Mesothelial cell of epicardium (in vitro differentiated cells): ENCODE measurements at regions not wholly inside any gene's neighbourhood (a gene's known extent, or its start where the extent isn't known, plus 50 kb on each side); places are given as distances from the start of the nearest gene placed in this dataset.
"Not testable (repeated sequence)": the region's sequence is repeated elsewhere in the genome, so short reads cannot be mapped to it uniquely, and the experiment has no call there.

Source experiments
- DNase-seq, 2 experiments: peaks; one replicate each; pipeline ENCODE4 v3.0.0; 2021; ENCODE audit warnings: low spot score in 2 of 2; ENCODE audit not compliant: unreplicated experiment in 2 of 2
- H3K27ac Mint-ChIP-seq: 2 replicates; pipeline ENCODE4 v1.8.0; 2021; ENCODE audit warnings: mixed read lengths
- H3K27me3 Mint-ChIP-seq: 2 replicates; pipeline ENCODE4 v1.8.0; 2021; ENCODE audit warnings: low read depth, mixed read lengths
- H3K36me3 Mint-ChIP-seq: 2 replicates; pipeline ENCODE4 v1.8.0; 2021; ENCODE audit warnings: mixed read lengths
- H3K4me1 Mint-ChIP-seq: 2 replicates; pipeline ENCODE4 v1.8.0; 2021; ENCODE audit warnings: mixed read lengths
- H3K4me3 Mint-ChIP-seq: 2 replicates; pipeline ENCODE4 v1.8.0; 2021; ENCODE audit warnings: mild to moderate bottlenecking, moderate library complexity, mixed read lengths
- H3K9me3 Mint-ChIP-seq: 2 replicates; pipeline ENCODE4 v1.8.0; 2021; ENCODE audit warnings: mixed read lengths
- CTCF ChIP-seq: fragments of 200-600 bp; sonication (generic); IDR thresholded peaks from one replicate; pipeline ENCODE4 v1.5.0; 2021; ENCODE audit warnings: antibody characterized with exemption; ENCODE audit not compliant: unreplicated experiment

- Mint-ChIP-seq H3K9me3 (peaks cover 8% of the 10 kb centered on the region), H3K4me3 (no peak overlapping the region), H3K4me1 (peaks cover 13% of the 10 kb centered on the region), H3K27ac (peak overlapping the region; percentile 47), H3K36me3 (peaks cover 1% of the 10 kb centered on the region), H3K27me3 (no peaks in the 10 kb centered on the region)
- DNase-seq: no peak
- no peak for TF ChIP-seq CTCF
Measured at GRCh38 chr4:73340917-73341316, 63.2 kb upstream of the ALB start.

DNA sequence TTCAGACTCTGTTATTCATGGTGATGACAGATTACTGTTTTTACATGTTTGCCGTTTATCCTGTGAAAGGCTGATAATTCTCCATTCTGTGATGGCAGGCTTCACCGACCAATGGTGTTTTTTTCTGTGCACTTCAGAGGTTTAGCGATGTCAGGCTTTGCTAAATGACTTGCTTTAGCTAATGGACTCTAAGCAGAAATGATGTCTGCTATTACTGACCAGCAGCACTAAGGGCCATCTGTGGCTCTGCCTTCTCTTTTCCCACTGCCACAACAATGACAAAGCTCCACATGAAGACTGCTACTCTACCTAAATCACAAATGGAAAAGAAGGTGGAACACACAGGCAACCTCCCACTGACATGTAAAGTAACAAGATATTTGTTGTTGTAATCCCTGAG is 68.4 kb upstream of the ALB start:
- no peak overlapping the region for H3K27ac Mint-ChIP-seq
- no peaks in the 10 kb centered on the region for H3K27me3 Mint-ChIP-seq
- no peak for TF ChIP-seq CTCF
- peaks cover 1% of the 10 kb centered on the region for H3K4me1 Mint-ChIP-seq
- no peak overlapping the region for H3K4me3 Mint-ChIP-seq
- H3K9me3 Mint-ChIP-seq: peaks cover 8% of the 10 kb centered on the region
- H3K36me3 Mint-ChIP-seq: peaks cover 1% of the 10 kb centered on the region
- no peak for DNase-seq

DNA sequence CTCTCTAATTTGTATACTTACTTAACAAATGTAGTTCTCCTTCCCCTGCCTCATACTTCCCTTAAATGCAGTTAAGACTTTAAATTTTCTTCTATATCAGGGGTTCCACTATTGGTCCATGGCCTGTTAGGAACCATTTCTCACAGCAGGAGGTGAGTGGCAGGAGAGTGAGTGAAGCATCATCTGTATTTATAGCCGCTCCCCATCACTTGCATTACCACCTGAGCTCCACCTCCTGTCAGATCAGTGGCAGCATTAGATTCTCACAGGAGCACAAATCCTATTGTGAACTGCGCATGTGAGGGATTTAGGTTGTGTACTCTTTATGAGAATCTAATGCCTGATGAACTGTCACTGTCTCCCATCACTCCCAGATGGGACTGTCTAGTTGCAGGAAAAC is 72.1 kb upstream of the ALB start:
- not testable (repeated sequence) for H3K4me1 Mint-ChIP-seq, H3K36me3 Mint-ChIP-seq, DNase-seq, H3K27me3 Mint-ChIP-seq, H3K4me3 Mint-ChIP-seq, H3K27ac Mint-ChIP-seq, H3K9me3 Mint-ChIP-seq

DNA sequence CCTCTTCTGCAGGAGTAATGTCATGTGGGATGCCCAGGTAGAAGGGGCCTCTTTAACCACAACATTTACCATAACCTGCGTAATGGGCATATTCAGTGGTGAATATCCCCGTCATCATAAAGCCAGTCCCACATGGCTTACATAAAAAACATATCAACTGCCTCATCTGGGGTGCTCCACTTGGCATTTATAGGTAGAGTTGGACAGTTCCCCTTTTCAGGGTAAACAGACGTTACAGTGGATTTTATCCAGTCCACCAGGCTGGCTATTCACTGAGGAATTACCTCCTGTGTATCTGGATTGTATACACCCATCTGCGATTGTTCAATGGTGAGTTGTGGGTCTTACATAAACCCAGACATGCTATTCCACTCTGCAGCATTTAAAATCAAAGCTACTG is 70.7 kb upstream of the ANKRD17 start:
- Mint-ChIP-seq H3K36me3 (no peaks in the 10 kb centered on the region), H3K9me3 (peaks cover 16% of the 10 kb centered on the region), H3K4me3 (no peak overlapping the region), H3K4me1 (no peaks in the 10 kb centered on the region), H3K27me3 (no peaks in the 10 kb centered on the region), H3K27ac (no peak overlapping the region)
- TF ChIP-seq CTCF: no peak
- DNase-seq: no peak

DNA sequence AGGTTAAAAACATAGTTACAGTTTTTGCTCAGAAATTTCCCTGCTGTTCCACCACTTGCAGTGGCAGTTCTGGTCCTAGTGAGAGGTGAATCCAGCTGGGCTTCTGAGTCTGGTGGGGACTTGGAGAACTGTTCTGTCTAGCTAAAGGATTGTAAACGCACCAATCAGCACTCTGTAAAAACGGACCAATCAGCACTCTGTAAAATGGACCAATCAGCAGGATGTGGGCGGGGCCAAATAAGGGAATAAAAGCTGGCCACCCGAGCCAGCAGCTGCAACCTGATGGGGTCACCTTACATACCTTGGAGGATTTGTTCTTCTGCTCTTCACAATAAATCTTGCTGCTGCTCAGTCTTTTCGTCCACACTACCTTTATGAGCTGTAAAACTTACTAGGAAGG is 67.2 kb upstream of the ANKRD17 start:
- H3K36me3 Mint-ChIP-seq, H3K4me3 Mint-ChIP-seq, H3K27ac Mint-ChIP-seq, H3K27me3 Mint-ChIP-seq, DNase-seq, H3K4me1 Mint-ChIP-seq: not testable (repeated sequence)
- peaks cover 36% of the 10 kb centered on the region for H3K9me3 Mint-ChIP-seq

- no peak for TF ChIP-seq CTCF
- no peak overlapping the region for H3K4me3 Mint-ChIP-seq
- no peaks in the 10 kb centered on the region for H3K36me3 Mint-ChIP-seq
- H3K27me3 Mint-ChIP-seq: no peaks in the 10 kb centered on the region
- H3K9me3 Mint-ChIP-seq: peaks cover 28% of the 10 kb centered on the region
- peaks cover under 1% of the 10 kb centered on the region for H3K4me1 Mint-ChIP-seq
- no peak for DNase-seq
- no peak overlapping the region for H3K27ac Mint-ChIP-seq
Measured at GRCh38 chr4:73317092-73317491, 58.5 kb upstream of the ANKRD17 start.

DNA sequence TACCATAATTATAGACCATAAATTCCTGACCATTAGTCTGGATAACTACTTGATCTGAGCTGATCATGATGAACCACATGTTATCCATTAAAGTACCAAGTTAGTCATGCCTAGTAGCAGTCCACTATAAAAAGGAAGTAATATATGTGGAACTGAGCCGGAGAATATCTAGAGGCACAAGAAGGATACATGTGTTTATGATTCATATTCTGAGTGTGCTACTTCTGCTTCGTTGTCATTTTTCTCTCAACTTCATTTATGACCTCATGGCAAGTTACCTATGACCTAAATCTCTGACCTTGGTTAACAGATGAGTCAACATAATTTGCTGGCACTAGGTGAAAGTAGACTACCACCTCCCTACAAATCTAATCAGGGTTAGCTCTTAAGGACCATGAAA is 56.5 kb upstream of the ANKRD17 start:
- DNase-seq: no peak
- Mint-ChIP-seq H3K4me3 (no peak overlapping the region), H3K27me3 (no peaks in the 10 kb centered on the region), H3K4me1 (peaks cover 4% of the 10 kb centered on the region), H3K9me3 (peaks cover 12% of the 10 kb centered on the region), H3K36me3 (no peaks in the 10 kb centered on the region), H3K27ac (no peak overlapping the region)
- TF ChIP-seq CTCF: no peak
